Astrocyte (in vitro differentiated cells and primary cell): ENCODE measurements at regions not wholly inside any gene's neighbourhood (a gene's known extent, or its start where the extent isn't known, plus 50 kb on each side); places are given as distances from the start of the nearest gene placed in this dataset.
"Not testable (repeated sequence)": the region's sequence is repeated elsewhere in the genome, so short reads cannot be mapped to it uniquely, and the experiment has no call there.

Experiments
- DNase-seq: peaks from one replicate; pipeline ENCODE4 v3.0.0-alpha.2; 2010; ENCODE audit warnings: low read depth
- FAIRE-seq: peaks from 2 replicates; lab custom pipeline; 2011; peaks lifted over from hg19 to GRCh38; lab: Jason Lieb, UNC
- H2AFZ ChIP-seq: 2 replicates; pipeline ENCODE4 v1.6.0; 2012; ENCODE audit warnings: low read depth, low read length, inconsistent platforms
- H3K27ac ChIP-seq: 2 replicates; pipeline ENCODE4 v1.5.1; 2011; ENCODE audit warnings: low read depth, low read length, inconsistent platforms
- H3K27me3 ChIP-seq: 2 replicates; pipeline ENCODE4 v1.6.0; 2011; ENCODE audit warnings: low read length, inconsistent platforms; ENCODE audit not compliant: insufficient read depth
- H3K36me3 ChIP-seq: 2 replicates; pipeline ENCODE4 v1.5.1; 2011; ENCODE audit warnings: low read length, inconsistent platforms; ENCODE audit not compliant: insufficient read depth
- H3K4me1 ChIP-seq: 2 replicates; pipeline ENCODE4 v1.5.1; 2011; ENCODE audit warnings: low read length, inconsistent platforms; ENCODE audit not compliant: insufficient read depth
- H3K4me2 ChIP-seq: 2 replicates; pipeline ENCODE4 v1.6.0; 2012; ENCODE audit warnings: low read length, inconsistent platforms
- H3K4me3 ChIP-seq: 2 replicates; pipeline ENCODE4 v1.5.1; 2011; ENCODE audit warnings: low read depth, mild to moderate bottlenecking, low read length, inconsistent platforms; ENCODE audit not compliant: insufficient read depth
- H3K79me2 ChIP-seq: 2 replicates; pipeline ENCODE4 v1.6.0; 2012; ENCODE audit warnings: mild to moderate bottlenecking, low read length, inconsistent platforms; ENCODE audit not compliant: insufficient read depth
- H3K9ac ChIP-seq: 2 replicates; pipeline ENCODE4 v1.6.0; 2012; ENCODE audit warnings: mild to moderate bottlenecking, low read length, inconsistent platforms
- H3K9me3 ChIP-seq: 2 replicates; pipeline ENCODE4 v1.5.1; 2012; ENCODE audit warnings: low read depth, mild to moderate bottlenecking, low read length, inconsistent platforms; ENCODE audit not compliant: insufficient read depth
- H4K20me1 ChIP-seq: 2 replicates; pipeline ENCODE4 v1.6.0; 2012; ENCODE audit warnings: low read length, inconsistent platforms; ENCODE audit not compliant: insufficient read depth
- H3K27ac Mint-ChIP-seq: one replicate; pipeline ENCODE4 v1.8.0; 2021; ENCODE audit warnings: mild to moderate bottlenecking, mixed read lengths; ENCODE audit not compliant: unreplicated experiment
- H3K27me3 Mint-ChIP-seq: one replicate; pipeline ENCODE4 v1.8.0; 2021; ENCODE audit warnings: low read depth, mixed read lengths; ENCODE audit not compliant: unreplicated experiment
- H3K36me3 Mint-ChIP-seq: one replicate; pipeline ENCODE4 v1.8.0; 2021; ENCODE audit warnings: low read depth, mixed read lengths; ENCODE audit not compliant: unreplicated experiment
- H3K4me1 Mint-ChIP-seq: one replicate; pipeline ENCODE4 v1.8.0; 2021; ENCODE audit warnings: low read depth, mixed read lengths; ENCODE audit not compliant: unreplicated experiment
- H3K4me3 Mint-ChIP-seq: one replicate; pipeline ENCODE4 v1.8.0; 2021; ENCODE audit warnings: mild to moderate bottlenecking, moderate library complexity, mixed read lengths; ENCODE audit not compliant: unreplicated experiment
- H3K9me3 Mint-ChIP-seq: one replicate; pipeline ENCODE4 v1.8.0; 2021; ENCODE audit warnings: mild to moderate bottlenecking, mixed read lengths; ENCODE audit not compliant: unreplicated experiment
- CTCF ChIP-seq: IDR thresholded peaks from 2 replicates; pipeline ENCODE4 v1.5.1; 2011; ENCODE audit warnings: low read depth, mild to moderate bottlenecking, inconsistent platforms, low read length, moderate library complexity; ENCODE audit not compliant: insufficient read depth
- EZH2 ChIP-seq: IDR thresholded peaks from 2 replicates; pipeline ENCODE4 v1.6.1; 2012; ENCODE audit warnings: mild to moderate bottlenecking, low read length, inconsistent platforms; ENCODE audit not compliant: insufficient read depth

GRCh38 chr6:134405386-134406087 is 87.6 kb upstream of the SGK1 start:
- no peak overlapping the region for H3K27ac ChIP-seq
- H3K36me3 ChIP-seq = no peaks in the 10 kb centered on the region
- Mint-ChIP-seq H3K27ac (no peak overlapping the region), H3K9me3 (no peaks in the 10 kb centered on the region), H3K4me1 (peaks cover 8% of the 10 kb centered on the region), H3K4me3 (no peak overlapping the region), H3K36me3 (no peaks in the 10 kb centered on the region), H3K27me3 (no peaks in the 10 kb centered on the region)
- H3K4me3 ChIP-seq = no peak overlapping the region
- H3K9ac ChIP-seq = no peak overlapping the region
- no peak for DNase-seq
- H3K4me1 ChIP-seq = no peaks in the 10 kb centered on the region
- FAIRE-seq = no peak
- H2AFZ ChIP-seq = no peak overlapping the region
- no peaks in the 10 kb centered on the region for H3K9me3 ChIP-seq
- H3K79me2 ChIP-seq = no peaks in the 10 kb centered on the region
- H3K27me3 ChIP-seq = no peaks in the 10 kb centered on the region
- H4K20me1 ChIP-seq = no peaks in the 10 kb centered on the region
- no peak overlapping the region for H3K4me2 ChIP-seq
- no peak for TF ChIP-seq CTCF
- TF ChIP-seq EZH2 = no peak

- not testable (repeated sequence) for H3K27ac Mint-ChIP-seq, H3K4me2 ChIP-seq, H3K9me3 Mint-ChIP-seq, H3K36me3 Mint-ChIP-seq, H3K27ac ChIP-seq, DNase-seq, H3K4me3 ChIP-seq, H3K9ac ChIP-seq, H3K27me3 ChIP-seq, H2AFZ ChIP-seq, H3K9me3 ChIP-seq, H3K4me1 ChIP-seq, FAIRE-seq, H3K36me3 ChIP-seq, H4K20me1 ChIP-seq, H3K79me2 ChIP-seq, H3K4me3 Mint-ChIP-seq, H3K27me3 Mint-ChIP-seq, H3K4me1 Mint-ChIP-seq
These were observed 85.4 kb upstream of the SGK1 start for GRCh38 chr6:134403312-134403711.

GRCh38 chr6:134402372-134402984 is 84.6 kb upstream of the SGK1 start:
- H3K4me3 ChIP-seq = no peak overlapping the region
- H3K4me1 ChIP-seq = no peaks in the 10 kb centered on the region
- H3K36me3 ChIP-seq = no peaks in the 10 kb centered on the region
- Mint-ChIP-seq H3K36me3 (no peaks in the 10 kb centered on the region), H3K4me3 (no peak overlapping the region), H3K9me3 (no peaks in the 10 kb centered on the region), H3K27me3 (no peaks in the 10 kb centered on the region), H3K27ac (peak overlapping the region; percentile 58), H3K4me1 (peaks cover 8% of the 10 kb centered on the region)
- no peaks in the 10 kb centered on the region for H3K79me2 ChIP-seq
- TF ChIP-seq EZH2 (no peak), CTCF (no peak)
- FAIRE-seq (no peak), DNase-seq (no peak)
- H3K4me2 ChIP-seq = no peak overlapping the region
- H3K9me3 ChIP-seq = no peaks in the 10 kb centered on the region
- no peak overlapping the region for H3K27ac ChIP-seq
- no peak overlapping the region for H3K9ac ChIP-seq
- no peak overlapping the region for H2AFZ ChIP-seq
- no peaks in the 10 kb centered on the region for H4K20me1 ChIP-seq
- H3K27me3 ChIP-seq = no peaks in the 10 kb centered on the region
